DMS153 treated with DMSO at 0.1 percent for 48 hours (cell line): ENCODE measurements at regions not wholly inside any gene's neighbourhood (a gene's known extent, or its start where the extent isn't known, plus 50 kb on each side); places are given as distances from the start of the nearest gene placed in this dataset.

Experiments
- DNase-seq: peaks from one replicate; lab custom pipeline; 2025; ENCODE audit not compliant: unreplicated experiment; lab: John Stamatoyannopoulos, UW

DNA sequence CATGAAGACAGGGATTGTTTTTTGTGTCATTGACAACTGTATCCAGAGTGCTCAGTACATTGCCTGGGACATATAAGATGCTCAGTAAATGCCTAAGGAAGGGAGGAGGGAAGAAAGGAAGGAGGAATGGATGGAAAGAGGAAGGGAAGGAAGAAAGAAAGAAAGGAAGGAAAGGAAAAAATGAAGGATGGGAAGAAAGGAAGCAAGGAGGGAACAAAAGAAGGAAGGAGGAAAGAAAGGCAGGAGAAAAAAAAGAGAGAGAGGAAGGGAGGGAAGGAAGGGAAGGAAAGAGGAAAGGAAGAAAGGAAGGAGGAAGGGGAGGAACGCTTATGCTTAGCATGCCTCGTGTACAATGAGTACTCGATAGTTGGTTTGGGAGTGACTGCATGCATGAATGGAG, 514.7 kb downstream of the RPS24 start:
- no peak for DNase-seq

DNA sequence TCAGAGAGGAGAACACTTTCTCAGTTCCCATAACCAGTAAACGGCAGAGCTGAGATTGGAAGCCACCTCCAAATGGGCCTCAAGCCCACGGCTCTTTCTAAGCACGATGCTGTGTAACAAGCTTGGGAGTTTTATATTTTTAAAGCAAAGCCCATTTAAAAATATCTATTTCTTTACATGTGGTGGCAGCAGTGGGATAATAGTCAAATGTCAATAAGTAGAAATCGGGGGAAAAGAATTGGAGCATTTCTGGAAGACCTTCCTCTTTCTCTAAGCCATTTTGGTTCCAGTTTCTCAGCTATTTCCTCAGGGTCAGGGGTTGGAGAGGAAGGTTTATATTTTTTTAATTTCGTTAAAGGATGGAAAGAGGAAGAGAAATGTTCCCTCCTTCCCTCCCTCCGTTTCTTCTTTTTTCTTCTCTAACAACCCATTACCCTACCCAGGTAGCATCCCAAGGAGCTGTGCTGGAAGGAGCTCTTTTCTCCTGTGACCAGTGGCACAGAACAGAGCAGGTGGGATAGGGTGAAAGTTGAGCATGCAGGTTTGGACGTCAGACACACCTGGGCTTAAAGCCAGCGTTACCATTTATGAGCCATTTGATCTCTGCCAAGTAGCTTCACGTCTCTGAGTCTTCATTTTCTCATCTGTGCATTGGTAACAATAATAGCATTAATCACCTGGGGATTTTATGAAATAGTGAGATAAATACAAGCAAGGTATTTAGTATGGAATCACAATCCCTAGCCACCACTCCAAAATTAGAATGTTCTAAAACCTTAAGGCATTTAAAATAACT, 515.7 kb downstream of the RPS24 start:
- peak; percentile 86 for DNase-seq

DNA sequence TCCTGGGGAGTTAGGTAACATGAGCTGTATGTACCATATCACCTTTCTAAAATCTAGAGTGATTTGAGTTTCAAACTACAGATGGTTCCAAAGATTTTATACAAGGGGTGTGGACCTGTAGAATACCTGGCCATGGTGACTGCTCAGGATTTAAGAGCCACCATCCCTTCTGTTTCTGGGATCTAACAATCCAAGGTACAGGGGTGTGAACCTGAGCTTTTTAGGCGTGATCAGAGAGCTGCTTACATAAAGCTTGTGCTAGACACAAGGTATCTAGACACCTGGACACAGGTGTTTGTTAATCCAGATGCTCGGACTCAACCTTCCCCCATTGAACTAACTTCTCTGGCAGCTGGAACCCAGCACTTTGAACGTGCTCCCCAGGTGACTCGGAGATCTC, 516.4 kb downstream of the RPS24 start:
- DNase-seq, result no peak

DNA sequence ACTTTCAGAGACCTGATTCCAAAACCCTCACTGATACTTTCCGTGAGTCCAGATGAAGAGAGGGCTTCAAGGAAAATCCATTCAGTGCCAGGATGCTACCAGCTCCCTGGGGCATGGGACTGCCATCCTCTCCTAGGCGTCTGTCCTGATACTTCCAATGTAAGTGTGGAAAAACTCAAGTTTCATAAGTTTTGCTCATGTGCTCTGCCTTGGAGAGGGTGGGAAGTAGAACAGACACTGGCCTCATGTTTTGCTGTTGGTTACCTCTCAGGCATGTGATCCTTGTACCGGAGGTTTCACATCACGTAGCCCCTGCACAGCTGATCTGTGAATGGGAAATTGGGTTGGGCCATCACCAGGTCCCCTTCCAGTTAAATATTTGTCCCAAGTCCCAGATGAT, 517.1 kb downstream of the RPS24 start:
- no peak for DNase-seq

DNA sequence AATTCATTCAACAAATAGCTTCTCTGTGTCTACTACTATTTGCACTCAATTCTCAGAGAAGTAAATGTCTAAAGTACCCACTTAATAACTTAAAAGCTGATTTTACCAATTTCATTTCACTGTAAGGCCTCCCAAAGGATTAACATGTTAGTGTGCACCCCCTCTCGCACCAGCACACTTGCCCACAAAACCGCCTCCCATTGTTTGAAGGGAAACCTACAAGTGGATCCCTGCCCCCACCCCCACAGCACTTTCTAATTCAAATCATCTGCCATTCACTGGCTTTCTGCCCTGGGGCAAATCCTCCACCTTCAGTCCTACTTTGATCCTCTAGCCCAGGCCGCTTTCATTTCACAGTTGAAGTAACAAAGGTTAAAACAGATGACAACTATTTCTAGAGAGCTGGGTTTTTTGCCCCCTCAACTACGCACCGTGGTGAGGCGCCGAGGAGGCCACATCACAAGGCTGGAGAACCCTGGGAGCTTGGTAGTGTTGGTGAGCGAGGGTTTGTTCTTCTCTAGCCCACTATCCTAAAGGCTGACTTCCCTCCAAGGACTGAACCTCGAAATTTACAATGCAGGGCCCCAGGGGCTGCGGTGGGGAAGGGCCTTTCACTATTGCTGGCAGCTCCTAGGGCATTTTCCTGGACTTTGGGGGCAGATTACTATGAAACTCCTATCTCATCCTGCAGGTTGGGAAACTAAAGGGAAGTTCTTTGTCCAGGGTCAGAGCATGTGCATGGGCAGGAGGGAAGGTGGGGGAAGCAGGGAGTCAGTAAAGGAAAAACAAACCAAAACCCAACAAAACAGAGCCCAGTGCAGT, 517.4 kb upstream of the ZMIZ1 start:
- DNase-seq, result peak; percentile 57

DNA sequence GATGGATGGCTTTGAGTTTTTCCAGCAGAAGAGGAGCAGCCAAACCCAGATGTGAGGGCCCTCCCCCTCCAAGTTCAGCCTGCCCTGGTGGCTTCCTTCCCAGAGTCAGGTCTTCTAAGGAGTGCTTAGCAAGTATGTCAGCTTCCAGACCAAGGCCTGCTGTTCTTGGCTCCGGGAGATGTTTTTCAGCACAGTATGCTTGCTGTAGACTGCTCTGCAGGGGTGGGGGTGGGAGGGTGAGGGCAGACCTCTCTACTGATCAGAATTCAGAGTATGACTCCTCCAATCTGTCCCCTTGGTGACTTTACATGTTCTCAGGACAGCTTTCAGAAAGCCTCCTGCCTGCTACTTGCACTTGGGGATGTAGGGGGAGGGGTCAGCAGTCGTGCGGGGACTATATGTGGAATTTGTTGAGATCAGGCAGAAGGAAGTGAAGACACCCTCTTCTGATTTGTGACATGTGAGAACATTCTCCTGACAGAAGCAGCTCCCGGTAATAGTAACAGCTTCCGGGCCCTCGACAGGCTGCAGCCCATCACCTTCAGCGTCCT, 516.4 kb upstream of the ZMIZ1 start:
- no peak for DNase-seq

DNA sequence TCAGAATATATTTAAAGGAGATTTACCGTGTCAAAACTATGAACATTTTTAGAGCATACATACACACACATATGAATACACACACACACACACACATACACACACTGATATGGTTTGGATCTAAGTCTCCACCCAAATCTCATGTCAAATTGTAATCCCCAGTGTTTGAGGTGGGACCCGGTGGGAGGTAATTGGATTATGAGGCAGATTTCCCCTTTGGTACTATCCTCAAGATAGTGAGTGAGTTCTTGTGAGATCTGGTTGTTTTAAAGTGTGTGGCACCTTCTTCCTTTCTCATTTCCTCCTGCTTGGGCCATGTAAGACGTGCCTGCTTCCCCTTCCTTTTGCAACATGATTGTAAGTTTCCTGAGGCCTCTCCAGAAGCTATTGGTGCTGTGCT, 515.0 kb upstream of the ZMIZ1 start:
- no peak for DNase-seq

DNA sequence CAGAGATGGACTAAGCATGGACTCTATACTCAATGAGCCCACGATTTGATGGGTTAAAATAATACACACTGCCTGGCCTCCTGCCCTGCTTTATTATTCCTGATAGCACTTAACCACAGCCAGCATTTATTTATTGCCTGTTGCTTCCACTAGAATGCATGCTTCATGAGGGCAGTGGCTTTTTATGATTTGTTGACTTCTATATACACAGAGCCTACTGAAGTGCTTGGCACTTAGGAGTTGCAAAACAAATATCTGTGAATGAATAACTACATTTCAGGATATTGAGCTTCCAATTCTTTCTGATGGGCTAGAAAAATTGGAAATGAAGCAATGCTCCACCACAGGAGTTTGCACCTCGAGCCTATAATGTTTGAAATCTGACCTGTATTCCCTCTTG, 513.6 kb upstream of the ZMIZ1 start:
- DNase-seq, result no peak

DNA sequence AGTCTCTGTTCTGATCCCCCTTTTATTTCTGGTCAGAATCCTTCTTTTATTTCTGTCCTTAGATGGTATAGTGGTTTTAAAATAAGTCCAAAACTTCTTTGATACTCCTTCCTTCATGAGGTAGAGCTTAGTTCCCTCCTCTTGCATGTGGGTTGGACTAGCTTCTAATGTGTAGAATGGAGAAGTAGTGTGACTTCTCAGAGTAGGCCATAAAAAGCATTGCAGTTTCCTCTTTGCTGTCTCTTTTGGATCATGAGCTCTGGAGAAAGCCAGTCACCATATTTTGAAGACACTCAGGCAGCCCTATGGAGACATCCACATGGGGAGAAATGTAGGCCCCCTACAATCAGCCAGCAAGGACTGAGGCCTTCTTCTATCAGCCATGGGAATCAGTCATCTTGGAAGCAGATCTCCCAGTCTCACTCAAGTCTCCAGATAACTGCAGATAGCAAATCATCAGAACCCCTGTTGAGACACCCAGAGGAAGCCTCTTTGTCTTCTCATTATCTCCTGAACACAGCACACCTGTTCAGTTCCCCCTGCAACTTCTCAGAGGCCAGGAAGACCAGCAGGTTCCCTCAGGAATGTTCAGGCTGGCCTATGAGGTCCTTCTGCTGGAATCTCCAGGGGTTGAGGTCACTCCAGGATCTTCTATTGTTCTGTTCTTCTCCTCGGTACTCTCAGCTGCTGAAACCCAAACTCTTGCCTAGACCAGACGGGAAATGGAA, 511.9 kb upstream of the ZMIZ1 start:
- no peak for DNase-seq

DNA sequence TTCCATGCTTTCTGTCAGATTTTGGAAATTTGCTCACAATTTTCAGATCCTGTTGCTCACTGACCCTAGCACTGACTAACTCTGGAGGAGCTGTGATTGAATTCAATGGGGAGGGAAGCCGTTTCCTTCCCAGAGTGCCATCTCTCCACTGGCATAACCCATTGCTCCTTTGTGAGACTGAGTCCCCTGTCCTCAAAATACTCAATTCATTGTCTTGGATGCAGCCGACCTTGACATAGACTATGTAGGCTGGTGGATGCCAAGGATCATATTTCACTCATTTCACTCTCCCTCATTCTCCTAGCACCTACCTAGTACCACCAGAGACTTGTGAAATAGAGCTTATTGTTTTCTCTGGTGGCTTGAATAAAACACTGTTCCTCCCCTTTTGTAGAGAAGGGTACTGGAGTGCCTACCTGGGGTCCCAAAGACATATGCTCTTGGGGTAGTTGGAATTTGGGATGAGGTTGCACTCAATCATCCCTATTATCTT, 511.3 kb upstream of the ZMIZ1 start:
- no peak for DNase-seq

DNA sequence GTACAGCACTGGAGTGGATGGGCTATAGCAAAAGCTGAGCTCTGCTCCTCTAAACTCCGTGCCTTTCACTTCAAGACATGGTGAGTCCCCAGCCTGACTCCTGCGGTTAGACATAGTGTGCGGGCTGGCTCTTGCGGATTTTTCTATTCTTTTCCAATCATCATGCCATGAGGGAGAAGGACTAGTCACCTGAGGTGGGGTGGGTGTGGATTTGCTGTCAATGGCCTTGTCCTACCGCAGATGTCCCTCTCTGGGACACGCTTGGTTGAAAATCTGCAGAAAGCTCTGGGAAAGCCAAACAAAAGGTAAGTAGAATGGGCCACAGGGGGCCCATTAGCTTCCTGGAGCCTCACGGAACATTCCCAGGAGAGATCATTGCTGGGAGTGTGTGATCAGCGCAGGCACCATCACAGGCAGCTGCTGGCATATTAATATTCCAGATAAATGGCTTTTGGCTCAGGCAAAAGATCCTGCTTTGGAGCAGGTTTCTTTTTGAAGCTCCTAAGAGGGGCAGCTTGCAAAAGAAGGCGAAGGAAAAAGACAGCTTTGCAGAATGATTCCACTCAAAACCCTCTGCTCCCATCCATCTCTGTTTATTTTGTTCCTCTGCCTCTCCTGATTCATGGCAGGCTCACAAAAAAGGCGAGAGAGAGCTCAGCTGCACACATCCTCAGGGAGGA, 509.0 kb upstream of the ZMIZ1 start:
- peak; percentile 94 for DNase-seq

DNA sequence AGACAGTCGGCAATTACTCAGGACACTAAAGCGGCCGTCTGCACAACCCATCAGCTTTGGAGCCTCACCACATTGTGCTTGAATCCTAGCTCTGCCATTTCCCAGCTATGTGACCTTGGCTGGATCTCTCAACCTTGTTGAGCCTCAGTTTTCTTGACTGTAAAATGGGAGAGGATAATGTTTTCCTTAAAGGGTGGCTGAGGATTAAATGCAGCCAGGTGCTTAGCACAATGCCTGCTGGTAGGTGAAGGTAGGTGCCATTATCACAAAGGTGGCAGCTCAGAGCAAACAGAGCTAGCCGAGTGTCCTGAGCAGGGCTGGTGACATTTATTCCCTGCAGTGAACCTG, 508.5 kb upstream of the ZMIZ1 start:
- DNase-seq, result no peak

DNA sequence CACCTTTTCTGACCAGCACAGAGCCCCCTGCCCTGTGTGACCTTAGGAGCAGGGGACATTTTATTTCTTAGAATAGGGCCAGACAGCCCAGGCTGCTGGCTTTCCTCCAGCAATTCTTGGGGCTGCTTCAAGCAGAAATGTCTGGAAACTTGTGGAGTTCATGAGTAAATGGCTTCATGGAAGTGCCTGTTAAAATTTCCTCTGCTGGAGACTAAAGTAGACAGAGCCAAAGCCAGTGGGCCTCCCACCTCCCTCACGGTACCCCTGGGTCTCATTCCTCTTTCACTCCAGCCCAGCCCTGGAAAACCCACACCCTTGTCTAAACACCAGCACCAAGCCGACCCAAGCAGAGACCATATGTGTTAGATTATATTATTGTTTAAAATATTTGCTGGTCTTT, 505.5 kb upstream of the ZMIZ1 start:
- DNase-seq, result no peak

DNA sequence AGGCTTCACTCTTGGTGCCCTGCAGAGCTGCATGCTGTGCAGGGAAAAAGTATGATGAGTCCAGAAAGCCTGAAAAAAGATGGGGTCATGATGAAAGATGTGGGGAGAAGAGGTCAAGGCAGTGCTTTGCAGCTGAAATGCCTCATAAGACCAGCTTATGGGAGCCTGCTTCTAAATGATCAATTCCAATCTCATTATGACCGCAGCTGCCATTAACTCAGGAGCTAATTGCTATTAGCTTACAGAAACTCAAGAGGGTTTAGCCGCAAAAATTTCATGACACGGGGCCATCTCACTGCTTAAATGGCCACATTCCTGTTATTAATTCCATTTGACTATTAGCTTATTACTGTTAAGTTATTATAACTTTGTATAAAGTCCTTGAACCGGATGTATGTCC, 502.9 kb upstream of the ZMIZ1 start:
- DNase-seq, result no peak

DNA sequence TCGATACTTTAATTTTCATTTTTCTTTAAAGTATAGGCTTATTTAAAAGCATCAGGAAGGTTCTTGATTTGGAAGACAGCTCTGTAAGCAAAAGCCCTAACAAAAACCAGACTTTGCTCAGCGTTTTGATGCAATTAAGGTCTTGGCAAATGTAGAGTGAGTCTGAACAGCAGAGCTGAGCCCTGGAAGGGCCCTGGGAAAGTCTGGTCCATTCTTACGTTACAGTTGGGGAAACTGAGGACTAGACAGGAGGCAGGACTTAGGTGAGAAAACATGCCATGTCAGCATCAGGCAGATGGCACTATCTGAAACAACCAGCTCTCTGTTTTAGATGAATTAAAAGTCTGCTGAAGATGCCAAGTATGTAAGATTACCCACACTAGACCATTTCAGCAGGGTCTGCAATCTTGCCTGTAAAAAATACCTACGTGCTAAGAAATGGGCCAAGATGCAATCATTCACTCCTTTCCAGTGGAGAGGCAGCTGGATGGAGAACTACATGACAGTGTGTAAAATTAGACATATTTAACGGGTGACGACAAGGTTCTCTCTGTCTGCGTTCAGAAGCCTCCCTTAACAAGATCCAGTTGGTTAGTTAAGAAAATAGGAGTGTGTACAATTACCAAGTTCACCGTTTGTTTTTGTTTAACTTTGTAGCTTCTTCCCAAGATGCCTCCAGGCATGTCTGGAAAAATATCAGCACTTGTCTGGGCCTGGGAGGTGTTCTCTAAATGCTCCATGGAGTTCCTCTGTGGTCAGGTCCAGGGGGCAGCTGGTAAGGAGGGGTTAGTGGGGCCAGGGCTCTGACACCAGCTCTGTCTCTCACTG, 502.3 kb upstream of the ZMIZ1 start:
- no peak for DNase-seq

DNA sequence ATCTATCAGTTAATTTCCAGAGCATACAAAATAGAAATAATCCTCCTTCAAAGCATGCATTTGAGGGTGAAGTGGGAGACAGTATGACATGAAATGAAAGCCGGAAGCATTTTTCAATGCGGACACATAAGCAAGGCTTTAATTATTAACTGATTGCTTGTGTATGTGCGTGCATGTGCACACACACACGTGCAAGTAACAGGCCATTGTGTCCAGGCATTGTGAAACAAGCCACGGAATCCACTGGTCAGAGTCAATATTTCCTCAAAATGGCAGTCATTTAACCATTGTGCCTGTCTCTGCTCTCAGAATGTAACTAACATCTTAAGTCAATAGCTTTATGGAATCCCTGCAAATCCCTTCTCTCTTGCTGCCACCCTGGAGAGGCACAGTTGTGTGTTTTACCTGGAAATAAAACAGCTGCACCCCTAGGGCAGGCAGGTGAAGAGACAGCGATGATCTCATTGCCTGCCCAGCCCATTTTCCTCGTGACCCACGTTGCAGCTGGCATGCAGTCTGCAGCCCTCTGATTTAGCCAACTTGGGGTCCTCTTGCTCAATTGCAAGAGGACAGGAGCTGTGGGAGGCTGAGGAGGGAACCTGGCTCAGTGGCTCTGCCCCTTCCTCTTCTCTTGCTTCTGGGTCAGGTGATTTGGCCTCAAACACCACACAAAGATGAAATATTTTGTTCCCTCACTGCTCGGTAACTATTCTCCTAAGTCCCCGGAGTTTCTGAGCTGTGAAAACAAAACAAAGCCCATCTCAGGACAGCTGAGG, 500.9 kb upstream of the ZMIZ1 start:
- DNase-seq, result peak; percentile 74

DNA sequence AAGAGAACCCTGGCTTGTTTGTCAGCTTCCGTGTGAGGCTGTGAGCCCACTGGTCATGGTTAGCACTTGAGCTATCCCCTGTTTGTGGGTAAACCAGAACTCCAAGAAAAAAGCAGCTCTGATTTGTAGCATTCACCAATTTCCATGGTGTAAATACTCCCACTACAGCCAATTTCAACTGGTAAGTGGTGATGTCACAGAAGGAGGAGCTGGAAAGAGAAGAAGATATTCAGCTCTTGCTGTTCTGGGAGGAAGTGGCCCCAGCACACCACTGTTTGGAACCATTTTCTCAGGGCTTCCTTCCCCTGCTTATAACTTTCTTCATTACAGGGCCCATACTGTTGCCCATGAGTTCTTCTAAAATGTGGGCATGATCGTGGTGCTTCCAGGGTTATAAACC, 500.1 kb upstream of the ZMIZ1 start:
- DNase-seq, result no peak

DNA sequence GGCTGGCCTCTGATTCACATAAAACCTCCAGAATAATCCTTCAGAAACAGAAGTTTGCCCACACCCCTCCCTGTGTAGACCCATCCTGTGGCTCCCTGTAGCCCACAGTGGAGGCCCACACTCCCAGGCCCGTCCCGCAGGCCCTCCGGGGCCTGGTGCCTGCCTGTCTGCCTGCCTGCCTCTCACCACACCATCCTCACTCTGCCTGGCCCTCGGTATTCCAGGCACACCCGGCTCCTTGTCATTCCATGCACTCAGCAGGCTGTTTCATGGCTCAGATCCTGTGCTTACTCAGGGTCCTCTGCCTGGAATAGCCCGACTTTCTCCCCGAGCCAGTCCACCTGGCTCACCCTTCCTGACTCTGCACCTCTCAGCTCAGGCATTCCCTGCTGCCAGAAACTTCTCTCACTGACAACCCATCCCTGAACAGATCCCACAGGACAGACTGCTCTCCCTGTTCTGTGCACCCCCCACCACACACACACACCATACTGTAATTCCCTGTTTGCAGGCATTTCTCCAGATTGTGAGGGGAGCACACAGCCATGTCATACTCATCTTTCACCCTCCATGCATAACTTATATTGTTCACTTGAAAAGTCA, 498.0 kb upstream of the ZMIZ1 start:
- no peak for DNase-seq

DNA sequence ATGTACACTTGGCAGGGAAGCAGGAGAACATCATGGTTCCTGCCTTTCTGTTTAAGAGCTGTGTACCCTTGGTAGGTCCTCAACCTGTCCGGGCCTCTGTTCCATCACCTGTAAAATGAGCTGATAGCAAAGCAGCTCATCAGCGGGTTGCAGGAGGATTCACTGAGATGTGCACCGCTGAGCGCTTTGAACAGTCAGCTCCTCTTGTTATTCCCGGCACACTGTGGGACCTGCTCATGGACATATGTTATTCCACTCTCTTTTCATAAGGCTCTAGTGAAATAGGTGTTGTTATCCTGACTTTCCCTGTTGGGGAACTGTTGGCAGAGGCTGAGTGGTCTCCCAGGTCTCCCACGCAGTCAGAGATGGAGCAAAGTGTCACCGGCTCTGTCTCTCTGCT, 497.5 kb upstream of the ZMIZ1 start:
- DNase-seq, result no peak
